GM19351 (cell line): ENCODE measurements at regions not wholly inside any gene's neighbourhood (a gene's known extent, or its start where the extent isn't known, plus 50 kb on each side); places are given as distances from the start of the nearest gene placed in this dataset.

Experiments used
- ATAC-seq: cut with Tn5 transposase; IDR thresholded peaks from one replicate; pipeline ENCODE4 v1.9.1; 2021; ENCODE audit warnings: mild to moderate bottlenecking, moderate library complexity; ENCODE audit not compliant: unreplicated experiment

DNA sequence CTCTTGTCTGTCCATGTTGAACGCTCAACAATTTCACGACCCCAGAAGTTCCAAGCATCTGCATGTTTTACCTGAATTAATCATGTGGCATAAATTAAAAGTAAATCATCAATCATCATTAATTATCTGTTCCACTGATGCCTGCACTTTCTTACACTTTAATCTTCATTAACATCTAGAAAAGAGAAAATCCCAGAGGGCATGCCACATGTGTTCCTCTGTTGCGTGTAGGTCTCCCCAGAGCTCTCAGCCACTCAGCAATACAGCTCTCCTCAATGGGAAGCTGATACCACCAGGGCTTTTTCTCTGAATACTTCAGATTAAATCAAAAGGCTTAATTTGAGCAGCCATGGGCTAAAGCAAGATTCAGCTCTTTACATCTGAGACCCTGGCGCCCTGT lies 722.4 kb upstream of the TENM3 start:
- ATAC-seq, result no peak

DNA sequence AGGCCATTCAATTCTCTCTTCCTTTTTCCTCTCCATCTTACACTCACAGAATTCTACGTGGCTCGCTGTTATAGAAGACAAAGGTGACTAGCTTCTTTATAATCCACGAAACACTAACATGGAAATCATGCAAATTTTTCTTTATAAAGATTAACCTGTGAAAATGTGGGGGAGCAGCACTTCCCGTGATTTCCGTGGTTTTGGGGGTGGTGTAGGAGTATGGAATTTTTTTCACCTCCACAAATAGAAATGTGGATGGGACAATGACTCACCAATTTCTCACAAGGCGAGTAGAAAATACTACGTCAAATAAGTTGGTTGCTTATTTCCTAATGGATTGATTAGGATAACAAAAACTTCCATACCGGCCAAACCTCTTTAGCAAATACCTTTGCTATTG lies 719.2 kb upstream of the TENM3 start:
- no peak for ATAC-seq

DNA sequence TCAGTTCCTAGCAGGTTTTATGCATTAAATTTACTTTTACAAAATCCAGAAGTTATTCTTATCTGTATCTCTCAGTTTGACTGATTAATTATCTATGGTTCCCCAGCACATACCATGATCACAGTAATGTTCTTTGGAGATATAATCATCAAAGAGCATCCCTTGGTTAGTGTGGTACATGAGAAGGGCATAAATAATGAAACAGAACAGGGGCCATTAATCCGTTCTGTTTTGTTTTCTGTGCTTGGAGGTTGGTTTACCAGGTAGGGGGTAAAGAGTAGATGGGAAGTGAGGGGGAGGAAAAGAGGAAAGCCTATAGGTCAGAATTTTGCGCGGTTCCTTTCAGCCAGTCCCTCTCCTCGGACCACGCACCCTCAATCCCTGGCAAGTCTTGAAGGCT lies 718.7 kb upstream of the TENM3 start:
- ATAC-seq, result no peak

DNA sequence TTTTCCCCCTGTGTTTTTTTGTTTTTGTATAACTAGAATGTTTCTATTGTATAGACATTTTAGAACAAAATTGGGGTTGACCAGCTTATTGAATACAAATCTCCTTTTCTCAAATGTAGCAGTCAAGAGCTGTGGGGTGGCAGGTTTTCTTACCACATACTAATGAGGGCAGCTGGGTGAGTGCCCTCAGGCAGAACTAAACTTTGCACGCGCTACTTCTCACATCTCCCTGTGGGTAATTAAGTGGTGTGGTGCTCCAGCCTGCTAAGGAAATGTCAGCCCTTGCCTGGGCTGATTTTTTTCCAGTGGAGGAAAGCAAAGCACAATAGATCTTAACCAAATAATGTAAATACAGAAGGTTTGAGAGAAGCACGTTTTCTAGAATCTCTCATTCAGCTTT lies 717.6 kb upstream of the TENM3 start:
- no peak for ATAC-seq

DNA sequence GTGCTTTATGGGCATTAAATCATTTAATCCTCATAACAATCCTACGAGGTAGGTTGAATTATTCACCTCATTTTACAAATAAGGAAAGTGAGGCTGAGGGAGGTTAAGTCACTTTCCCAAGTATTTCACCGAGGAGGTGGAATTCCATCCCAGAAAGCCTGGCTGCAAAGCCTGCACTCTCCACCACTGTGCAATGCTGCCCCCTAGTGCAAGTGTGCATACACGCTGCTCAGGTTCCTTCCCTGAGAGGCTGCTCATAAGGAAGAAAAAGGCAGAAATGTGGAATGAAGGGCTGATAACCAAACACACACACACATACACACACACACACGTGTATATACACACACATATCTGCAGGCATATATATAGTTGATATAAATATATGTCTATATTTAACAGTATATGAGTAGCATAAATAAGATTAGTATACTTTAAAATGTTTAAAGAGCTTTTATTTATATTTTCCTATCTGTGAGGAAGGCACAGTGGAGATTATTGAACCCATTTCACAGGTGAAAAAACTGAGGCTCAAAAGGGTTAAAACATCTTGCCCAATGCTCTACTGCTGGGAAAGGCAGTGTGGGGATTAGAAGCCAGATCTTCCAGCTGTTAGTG lies 714.5 kb upstream of the TENM3 start:
- peak; percentile 82 for ATAC-seq

DNA sequence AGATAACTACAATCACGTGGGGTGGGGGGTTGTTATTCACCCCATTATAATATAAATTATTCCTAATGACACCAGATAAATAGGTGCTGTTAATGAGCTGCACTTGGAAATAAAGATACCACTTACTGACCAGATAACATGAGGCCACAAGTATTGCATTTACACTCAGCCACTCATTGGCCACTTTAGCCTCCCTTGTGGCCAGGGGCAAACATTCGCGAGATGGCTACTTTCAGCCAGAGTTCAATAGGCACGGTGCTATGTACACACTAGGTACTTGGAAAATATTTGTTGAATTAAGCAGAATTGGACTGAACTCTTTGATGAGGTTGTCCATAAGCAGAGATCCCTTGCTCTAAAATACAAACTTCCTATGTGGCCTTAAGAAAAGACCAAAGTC lies 713.7 kb upstream of the TENM3 start:
- no peak for ATAC-seq

DNA sequence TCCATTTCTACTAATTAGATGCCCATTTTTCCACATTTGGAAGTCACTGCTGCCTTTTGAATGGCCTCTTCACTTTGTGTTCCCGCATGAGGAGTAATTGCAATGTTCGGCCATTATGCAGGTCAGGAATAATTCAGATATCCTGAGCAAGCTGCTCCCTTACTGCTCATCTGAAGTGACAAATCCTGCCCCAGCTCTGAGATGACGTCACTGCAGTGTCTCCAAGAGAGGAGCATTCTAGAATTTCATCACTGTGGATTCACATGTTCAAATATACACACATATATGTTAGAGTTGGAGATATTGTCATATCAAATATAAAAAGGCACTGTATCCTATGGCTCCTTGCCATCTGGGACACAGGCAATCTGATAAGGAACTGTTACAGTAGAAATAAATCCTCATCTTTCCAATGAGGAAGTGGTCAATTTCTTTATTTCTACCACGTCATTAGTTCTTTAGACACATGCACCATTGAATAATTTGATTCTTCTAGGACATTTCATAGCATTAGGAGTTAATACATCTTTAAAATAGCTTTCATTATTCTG lies 706.9 kb upstream of the TENM3 start:
- ATAC-seq, result no peak

DNA sequence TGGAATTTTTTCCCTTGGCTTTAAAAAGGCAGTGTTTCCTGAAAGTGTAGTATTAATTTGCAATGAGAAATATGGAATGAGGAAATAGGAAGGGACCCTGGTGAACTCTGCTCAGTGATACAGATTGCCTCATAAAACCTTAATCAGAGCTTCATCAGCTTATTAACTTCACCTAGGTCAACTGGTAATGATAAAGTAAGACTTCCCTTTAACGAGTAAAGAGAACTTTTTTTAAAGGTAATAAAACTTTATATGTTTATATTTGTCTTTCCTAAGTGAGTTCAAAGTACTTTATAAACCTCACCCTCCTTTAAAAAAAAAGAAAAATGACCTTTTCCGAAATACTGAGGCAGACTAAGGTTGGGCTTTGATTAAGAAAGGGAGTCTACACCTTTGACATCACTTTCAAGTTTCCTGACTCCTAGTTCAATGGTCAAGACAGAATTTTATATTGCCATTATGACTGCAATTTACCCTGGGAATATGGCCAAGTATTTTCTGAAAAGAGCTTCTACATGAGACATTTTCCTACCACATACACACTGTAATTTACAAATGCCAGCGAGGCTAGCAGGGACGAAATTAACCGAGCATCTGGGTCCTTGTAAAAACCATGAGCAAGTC lies 706.3 kb upstream of the TENM3 start:
- no peak for ATAC-seq

DNA sequence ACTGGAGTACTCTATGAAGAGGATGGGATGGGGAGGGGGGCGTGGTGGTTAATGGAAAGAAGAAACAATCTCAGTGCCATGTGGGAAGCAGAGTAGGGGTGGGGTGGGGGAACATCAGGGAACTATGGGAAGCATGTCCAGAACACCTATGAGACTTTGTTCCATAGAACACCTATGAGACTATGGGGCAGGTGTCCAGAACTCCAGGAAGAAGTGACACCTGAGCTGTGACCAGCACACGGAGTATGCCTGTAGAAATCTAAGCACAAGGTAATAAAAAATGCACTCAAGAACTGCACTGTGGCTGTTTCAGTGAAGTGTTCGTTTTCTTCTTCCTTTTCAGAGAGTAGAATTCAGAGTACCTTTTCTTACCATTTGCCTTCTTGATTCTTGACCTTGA lies 704.8 kb upstream of the TENM3 start:
- no peak for ATAC-seq

DNA sequence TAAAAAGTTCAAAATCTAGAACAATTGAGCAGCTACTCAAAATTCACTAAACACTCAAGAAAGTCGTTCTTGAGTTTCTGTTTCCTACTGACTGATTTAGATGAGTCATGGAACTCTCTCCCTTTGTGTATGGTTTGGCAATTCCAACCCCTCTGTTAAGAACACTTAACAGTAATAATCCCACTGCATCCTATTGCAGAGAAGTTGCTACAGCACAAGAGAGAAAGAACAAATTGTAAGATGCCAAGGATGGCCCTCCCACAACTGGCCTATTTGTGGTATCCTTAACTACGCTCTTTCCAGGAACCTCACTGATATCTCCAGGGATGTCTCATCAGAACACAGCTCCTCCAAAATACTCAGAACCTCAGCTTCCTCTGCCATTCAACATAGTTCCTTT lies 701.8 kb upstream of the TENM3 start:
- ATAC-seq, result no peak

DNA sequence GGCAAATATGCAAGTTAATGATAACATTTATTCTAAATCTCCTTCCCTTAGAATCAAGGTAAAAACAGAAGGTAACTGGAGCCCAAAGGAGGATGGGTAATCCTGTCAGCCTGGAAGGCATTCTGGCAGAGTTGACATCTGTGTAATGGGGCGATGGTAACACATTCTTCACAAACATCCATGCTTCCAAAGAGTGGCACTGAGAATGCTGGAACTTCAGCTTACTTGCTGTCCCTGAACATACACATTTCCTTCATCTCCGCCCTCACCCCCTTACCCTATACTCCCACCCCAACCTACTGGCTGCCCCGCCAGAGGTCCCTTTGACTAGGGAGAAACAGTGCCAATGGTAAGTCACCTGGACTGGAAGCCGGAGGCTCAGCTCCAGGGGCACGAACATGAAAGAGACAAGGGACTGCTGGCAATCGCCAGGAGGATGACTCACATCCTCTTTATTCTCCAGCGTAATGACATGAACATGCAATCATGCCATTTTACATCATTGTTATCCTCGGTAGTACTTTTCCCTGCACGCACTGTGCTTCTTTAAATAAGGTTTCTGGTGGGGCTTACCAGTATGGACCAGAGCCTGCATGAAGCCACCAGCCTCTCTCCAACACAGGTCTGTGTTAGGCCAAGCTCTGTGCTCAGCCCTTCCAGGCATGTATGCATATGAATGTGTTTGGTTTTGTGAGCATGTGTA lies 694.2 kb upstream of the TENM3 start:
- no peak for ATAC-seq

DNA sequence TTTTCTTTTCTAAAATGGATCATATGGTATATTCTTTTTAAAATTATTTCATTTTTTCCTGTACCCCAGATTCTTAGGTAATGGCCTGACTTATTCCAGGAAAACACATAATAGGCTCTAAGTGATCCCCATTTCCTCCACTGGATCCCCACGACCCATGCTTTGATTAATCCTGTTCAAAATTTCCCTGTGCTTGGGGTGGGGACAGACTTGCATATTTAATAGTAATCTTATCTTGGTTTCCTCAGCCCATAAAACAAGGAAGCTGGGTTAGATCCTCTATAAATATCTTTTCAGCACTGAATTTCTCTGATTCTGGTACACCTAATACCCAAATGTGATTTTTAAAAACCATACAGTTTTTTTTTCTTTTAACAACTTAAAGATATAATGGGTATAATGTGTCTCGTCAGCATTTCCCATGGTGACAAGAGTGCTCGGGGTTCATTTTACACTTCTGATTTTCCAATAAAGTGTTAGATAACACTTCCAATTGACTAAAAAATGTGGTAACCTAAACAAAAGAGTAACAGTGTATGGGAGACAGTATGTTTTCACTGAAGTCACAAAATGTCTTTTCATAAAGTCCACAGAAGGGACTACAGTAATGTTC lies 693.5 kb upstream of the TENM3 start:
- ATAC-seq, result no peak

DNA sequence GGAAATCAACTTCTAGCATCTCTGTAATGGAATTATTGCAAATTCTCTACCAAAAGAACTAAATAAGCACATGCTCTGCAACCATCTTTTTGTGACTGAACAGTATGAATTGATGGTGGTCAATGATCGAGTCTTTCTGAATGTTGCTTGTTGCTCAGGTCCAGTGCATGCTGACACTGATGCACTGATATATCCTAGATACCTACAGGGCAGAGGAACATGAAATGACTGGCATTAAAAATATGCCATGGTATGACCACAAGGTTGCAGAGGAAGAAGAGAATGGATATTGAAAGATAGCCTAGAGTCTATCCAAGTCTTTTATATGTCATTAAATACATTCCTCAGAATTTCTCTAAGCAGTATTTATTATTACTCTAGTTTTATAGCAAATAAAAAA lies 692.8 kb upstream of the TENM3 start:
- ATAC-seq, result no peak

DNA sequence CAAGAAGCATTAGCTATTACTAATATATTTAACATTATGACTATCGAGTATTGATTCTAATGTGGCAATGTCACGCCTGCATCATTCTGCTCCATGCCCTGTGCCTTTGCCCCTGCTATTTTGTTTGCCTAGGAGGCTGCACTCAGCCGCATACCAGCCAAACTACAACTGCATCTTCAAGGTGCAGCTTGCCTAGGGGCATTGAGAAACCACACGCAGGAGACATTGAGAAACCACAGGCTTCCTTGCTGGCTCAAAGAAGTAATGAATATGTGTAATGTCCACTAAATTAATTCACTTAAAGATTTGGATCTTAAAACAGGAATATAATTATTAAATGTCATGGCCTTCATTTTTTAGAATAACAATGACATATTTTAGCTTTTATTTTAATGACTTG lies 683.6 kb upstream of the TENM3 start:
- ATAC-seq, result no peak

DNA sequence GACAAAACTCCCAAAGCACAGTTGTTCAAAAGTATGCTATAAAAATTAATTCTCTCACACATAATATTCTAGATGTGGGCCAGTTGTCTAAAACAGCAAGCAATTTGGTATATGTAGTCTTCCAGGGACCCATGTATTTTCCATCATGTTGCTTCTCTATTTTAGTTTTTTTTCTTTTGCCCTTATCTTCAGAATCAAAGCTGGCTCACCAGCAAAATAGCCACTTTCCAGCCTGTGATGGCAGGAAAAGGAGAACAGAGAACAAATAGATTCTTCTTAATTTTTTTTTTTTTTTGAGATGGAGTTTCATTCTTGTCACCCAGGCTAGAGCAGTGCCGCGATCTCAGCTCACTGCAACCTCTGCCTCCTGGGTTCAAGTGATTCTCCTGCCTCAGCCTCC lies 680.8 kb upstream of the TENM3 start:
- ATAC-seq, result no peak

DNA sequence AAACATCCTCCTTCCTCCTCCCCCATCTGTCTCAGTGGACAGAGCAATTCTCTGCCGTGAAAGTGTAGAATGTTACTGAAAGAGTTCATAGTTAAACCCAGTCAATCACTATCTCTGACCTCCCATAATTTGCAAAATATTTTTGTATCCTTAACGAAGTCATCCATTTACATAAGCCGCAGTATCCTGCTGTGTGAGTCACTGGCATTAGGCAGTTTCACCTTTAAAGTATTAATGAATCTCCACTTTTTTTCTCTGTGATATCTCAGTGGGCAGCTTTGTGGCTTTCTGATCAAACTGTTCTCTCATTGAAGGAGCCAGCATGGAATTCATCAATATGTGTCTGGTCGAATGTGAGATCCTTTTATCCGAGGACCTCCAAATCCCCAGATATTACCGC lies 678.6 kb upstream of the TENM3 start:
- ATAC-seq, result no peak

DNA sequence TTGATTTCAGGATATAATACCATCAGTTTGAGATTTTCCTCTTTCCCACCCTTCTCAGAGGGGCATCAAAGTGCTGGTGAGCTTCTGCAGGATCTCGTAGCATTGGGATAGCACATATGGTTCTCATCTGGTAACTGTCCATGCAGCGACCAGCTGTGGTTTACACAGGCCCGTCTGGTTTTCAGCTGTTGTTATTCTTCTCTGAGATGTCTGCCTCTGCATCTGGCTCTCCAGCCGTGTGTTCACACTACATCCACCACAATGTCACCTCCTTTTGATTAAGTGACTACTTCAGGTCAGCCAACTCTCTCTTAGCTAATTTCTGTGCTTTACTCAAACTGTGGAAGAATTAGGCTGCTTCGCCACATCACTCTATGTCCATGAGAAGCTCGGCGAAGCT lies 676.7 kb upstream of the TENM3 start:
- no peak for ATAC-seq

DNA sequence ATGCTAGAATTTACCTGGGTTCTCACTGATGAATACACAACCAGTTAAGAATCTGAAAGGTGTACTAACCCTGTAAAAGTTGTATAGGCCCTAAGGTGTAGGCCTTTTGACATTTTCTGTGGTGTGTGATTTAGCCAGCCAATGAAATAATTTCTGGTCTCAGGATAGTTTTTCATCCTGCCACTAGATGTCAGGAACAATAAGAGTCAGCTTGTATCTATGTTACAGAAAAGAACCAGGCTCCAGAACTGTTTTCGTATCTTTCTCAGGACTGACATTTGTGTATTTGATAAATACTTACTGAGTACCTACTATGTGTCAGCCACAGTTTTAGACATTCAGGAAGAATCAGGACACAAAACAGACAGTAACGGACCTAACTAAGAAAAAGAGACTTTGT lies 673.6 kb upstream of the TENM3 start:
- peak; percentile 83 for ATAC-seq

DNA sequence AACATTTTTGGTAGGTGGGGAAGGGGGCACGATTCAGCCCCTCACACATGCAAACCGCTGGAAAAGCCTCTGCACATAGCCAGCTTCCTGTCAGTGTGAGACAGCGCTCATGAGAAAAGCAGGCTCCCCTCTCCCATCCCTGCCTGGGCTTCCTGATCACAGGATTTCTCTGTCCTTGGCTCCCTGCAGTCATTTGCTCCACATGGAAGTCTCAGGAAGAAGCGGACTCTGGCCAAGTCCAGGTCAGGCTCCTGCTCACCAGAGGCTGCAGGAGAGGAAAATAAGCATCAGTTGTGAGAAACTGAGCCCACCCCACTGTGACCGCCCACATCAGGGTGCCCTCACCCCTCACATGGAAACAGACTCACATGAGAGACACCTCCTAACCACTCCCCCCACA lies 664.3 kb upstream of the TENM3 start:
- ATAC-seq, result no peak

DNA sequence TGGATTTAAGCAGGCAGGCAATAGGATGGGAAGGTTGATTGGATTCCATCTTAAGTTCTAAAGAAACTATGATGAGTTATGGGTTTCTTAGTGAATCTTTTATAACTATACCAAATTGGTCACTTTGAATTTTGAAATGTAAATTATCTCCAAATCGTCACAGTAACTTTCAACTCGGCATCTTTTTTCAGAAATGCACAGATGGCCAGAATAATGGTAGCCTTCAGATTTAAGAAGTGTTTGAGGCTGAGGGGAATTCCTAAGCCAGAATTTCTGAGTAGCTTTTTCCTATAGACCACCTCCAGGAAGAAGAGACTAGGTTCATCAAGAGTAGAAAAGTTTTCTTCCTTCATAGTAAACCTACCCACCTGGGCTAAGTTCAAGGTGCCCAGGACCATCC lies 663.7 kb upstream of the TENM3 start:
- ATAC-seq, result no peak

DNA sequence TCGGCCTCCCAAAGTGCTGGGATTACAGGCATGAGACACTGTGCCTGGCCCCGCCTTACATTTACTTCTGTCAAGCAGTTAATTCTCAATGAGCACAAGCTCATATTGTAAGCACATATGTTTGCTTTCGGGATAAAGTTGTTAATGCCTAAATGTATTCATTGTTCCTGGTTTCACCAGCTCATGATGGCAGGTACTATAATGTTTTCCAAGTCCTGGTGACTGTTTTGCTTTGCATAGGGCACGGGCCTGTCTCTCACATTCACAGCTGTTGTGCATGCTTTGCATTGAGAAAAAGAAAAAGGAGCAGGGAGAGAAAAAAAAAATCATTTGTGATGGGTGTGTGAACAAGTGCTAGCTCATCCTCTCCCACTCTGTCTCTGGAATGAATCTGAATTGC lies 661.2 kb upstream of the TENM3 start:
- no peak for ATAC-seq

DNA sequence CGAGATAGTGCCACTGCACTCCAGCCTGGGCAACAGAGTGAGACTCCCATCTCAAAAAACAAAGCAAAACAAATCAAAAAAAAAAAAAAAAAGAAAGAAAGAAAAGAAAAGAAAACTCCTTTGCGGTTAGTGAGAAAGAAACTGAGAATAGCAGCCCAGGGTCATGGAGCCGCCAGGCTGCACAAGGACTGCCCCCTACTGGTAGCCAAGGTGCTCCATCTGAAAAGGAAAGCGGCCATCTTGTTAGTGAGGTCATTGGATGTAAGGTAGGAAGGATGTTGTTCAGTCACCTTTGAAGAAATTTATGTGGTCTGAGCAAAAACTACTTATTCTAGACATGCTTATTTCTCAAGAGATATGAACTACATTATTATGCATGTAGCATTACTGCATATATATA lies 660.6 kb upstream of the TENM3 start:
- ATAC-seq, result no peak
